Heart left ventricle (tissue), 13 donors: ENCODE measurements at regions not wholly inside any gene's neighbourhood (a gene's known extent, or its start where the extent isn't known, plus 50 kb on each side); places are given as distances from the start of the nearest gene placed in this dataset.

Experiments used
- CTCF ChIP-seq, 12 donors: fragments of 200-600 bp; sonication (generic) in 4 of 12; IDR thresholded peaks; one replicate each; pipeline versions ENCODE4 v1.5.0 to v1.8.0; 2018 to 2022; ENCODE audit warnings: antibody characterized with exemption in 12 of 12, mild to moderate bottlenecking in 5 of 12
- POLR2A ChIP-seq, 2 donors: fragments of 450-650 bp; IDR thresholded peaks; one replicate each; pipeline ENCODE4 v1.6.1; 2017; ENCODE audit warnings: antibody characterized with exemption in 2 of 2, mild to moderate bottlenecking in 2 of 2, moderate library complexity in 2 of 2
- donor health status: ischemic (EF 13 %, LVEDD 7.1; RV severe dilation, severe dysfunction).
- donor health status: DM: no; HTN: yes; CAD: no.
- donor health status: DM: no; HTN: no; CAD: no.
- donor health status: ischemic (EF 25% LVEDD 6.9; RV normal size, moderate dysfunction).
- donor health status: ischemic (EF 25% LVEDD 5.7; RV mildly dilated, moderate dysfunction).
- donor health status: ischemic (EF 35%, LVEDD 5.7; RV mildly dilated, moderate dysfunction).
- donor health status: nonischemic (EF 11% LVEDD 7.7; RV severe dilation, severe dysfunction).
- donor health status: DM: yes; HTN: yes; CAD: no.
- donor health status: PGD.
- donor health status: ischemic (EF 29% LVEDD 5.4; RV normal size, mild dysfunction).
- donor health status: nonischemic (EF 23%, LVEDD 6.1; RV moderate dilation, normal function).

DNA sequence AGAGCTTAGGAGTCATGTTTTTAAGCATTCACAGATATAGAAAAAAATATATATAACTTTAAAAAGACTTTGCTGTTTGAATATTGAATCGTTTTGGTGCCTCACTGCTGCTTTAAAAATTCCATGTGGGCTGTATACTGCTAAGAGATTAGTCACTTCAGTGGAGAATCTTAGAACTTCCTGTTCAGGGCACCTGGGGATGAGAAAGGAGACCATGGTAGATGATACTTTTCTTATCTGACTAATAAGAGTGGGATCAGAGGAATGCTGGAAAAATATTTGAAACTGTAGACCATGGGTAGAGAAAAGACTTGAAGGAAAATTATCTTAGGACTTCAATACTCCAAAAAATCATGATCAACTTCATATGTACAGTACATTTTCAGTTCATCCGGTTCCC is 442.2 kb upstream of the SETBP1 start:
- no peak for TF ChIP-seq POLR2A (IDR thresholded peaks at IDR 0.05)
- TF ChIP-seq CTCF (IDR thresholded peaks at IDR 0.05) = no peak
